HCT116 (cell line): ENCODE measurements at regions not wholly inside any gene's neighbourhood (a gene's known extent, or its start where the extent isn't known, plus 50 kb on each side); places are given as distances from the start of the nearest gene placed in this dataset.

ENCODE experiments used
- ATF3 ChIP-seq: IDR thresholded peaks from 2 replicates; pipeline ENCODE4 v1.6.1; 2012
- CTCF ChIP-seq, 3 experiments: fragments of 200-600 bp in 1 of 3; sonication (generic) in 1 of 3; IDR thresholded peaks in 2 of 3; conservative IDR thresholded peaks in 1 of 3; 2 replicates each; pipeline ENCODE4 v1.5.1; 2012 to 2017; ENCODE audit warnings: low read depth in 2 of 3, low read length in 2 of 3, antibody characterized with exemption in 1 of 3, borderline replicate concordance in 1 of 3, control low read depth in 1 of 3, mild to moderate bottlenecking in 1 of 3, mixed read lengths in 1 of 3, mixed run types in 1 of 3, moderate library complexity in 1 of 3; ENCODE audit not compliant: insufficient read depth in 1 of 3
- EZH2phosphoT487 ChIP-seq: fragments of 200-600 bp; IDR thresholded peaks from 2 replicates; pipeline ENCODE4 v1.6.1; 2018; ENCODE audit warnings: antibody characterized with exemption, borderline replicate concordance
- MAX ChIP-seq: IDR thresholded peaks from 2 replicates; pipeline ENCODE4 v1.6.1; 2012
- POLR2A ChIP-seq: IDR thresholded peaks from 2 replicates; pipeline ENCODE4 v1.7.0; 2011; ENCODE audit warnings: borderline replicate concordance; ENCODE audit not compliant: insufficient read depth, insufficient read length; ENCODE audit errors: extremely low read depth
- POLR2AphosphoS5 ChIP-seq: IDR thresholded peaks from 2 replicates; pipeline ENCODE4 v1.6.1; 2011; ENCODE audit warnings: mild to moderate bottlenecking, low read depth, low read length, moderate library complexity
- SP1 ChIP-seq: IDR thresholded peaks from 2 replicates; pipeline ENCODE4 v1.6.1; 2012; ENCODE audit warnings: low read depth
- YY1 ChIP-seq: IDR thresholded peaks from 2 replicates; pipeline ENCODE4 v1.6.1; 2011; ENCODE audit warnings: low read length, low read depth, moderate library complexity, mild to moderate bottlenecking; ENCODE audit not compliant: insufficient replicate concordance; ENCODE audit errors: extremely low read depth

GRCh38 chr2:118495290-118495689 is 352.2 kb downstream of the EN1 start:
- no peak for TF ChIP-seq CTCF (IDR thresholded peaks at IDR 0.05 in 2 of 3, conservative IDR thresholded peaks at IDR 0.05 in 1 of 3; ENCODE audit: borderline replicate concordance in 1 of 3, insufficient read depth in 1 of 3, low read depth in 2 of 3, low read length in 2 of 3)
- no peak for TF ChIP-seq POLR2AphosphoS5
- no peak for TF ChIP-seq SP1
- no peak for TF ChIP-seq EZH2phosphoT487
- no peak for TF ChIP-seq POLR2A
- no peak for TF ChIP-seq MAX
- TF ChIP-seq YY1 = no peak
- TF ChIP-seq ATF3 = no peak
